ENCODE measurements at regions not wholly inside any gene's neighbourhood (a gene's known extent, or its start where the extent isn't known, plus 50 kb on each side); places are given as distances from the start of the nearest gene placed in this dataset.

DNA sequence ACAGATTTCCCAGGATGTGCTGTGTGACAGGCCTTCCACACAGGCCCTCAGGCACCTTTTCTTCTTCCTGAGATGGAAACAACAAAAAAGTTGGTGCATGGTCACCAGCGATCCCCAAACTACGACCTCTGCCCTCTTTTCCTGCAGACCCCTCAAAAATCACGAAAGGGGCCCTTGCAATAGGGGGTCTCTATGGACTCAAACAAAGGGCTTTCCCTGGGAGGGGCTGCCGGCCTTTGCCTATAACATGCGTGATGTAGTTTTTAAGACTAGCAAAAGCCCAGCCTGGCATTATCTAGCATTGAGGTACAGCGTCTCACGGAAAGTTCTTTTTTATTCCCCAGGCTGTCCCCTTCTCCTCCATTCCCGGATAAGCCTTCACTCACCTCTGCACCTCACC is 71.2 kb downstream of the DIO3 start (continued):
- TF ChIP-seq SMC3 (IDR thresholded peaks at IDR 0.05) (no peak), HOXA7 (CRISPR knock-in tag; IDR thresholded peaks at IDR 0.05) (no peak), GATA3 (IDR thresholded peaks at IDR 0.05; ENCODE audit: borderline replicate concordance) (no peak), MYC (IDR thresholded peaks at IDR 0.05; ENCODE audit: borderline replicate concordance, low read length) (no peak), RNF2 (IDR thresholded peaks at IDR 0.05; ENCODE audit: borderline replicate concordance, low read depth) (no peak)

DNA sequence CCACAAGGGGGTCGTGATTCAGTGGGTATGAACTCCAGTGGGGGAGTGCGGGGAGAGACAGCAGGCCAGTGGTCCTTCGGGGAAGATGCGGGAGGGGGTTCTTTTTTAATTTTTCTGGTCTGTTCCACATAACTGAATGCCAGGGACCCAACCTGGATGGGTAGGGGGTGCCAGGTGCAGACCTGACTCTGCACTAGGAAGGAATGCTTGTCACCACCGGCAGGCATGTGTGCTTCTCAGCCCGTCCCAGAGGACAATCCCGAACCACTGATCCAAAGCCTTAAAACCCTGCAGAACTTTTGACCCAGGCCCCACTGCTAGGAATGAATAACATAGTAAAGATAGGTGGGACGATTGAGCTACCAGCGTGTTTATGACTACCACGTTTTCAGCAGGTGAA is 72.0 kb downstream of the DIO3 start:
- H3K27ac ChIP-seq = 0 out of 6 replicates have a peak overlapping the region, but pooled peaks of 1 of the 2 experiments have one; percentile 5
- DNase-seq (ENCODE audit: low read depth in 1 of 2, low spot score in 1 of 2) = no peak
- no peak overlapping the region for H3K4me2 ChIP-seq
- TF ChIP-seq PHF8 (IDR thresholded peaks at IDR 0.05; ENCODE audit: borderline replicate concordance, low read depth) (no peak), POLR2A (IDR thresholded peaks at IDR 0.05; ENCODE audit: low read length) (no peak), HEYL (CRISPR knock-in tag; IDR thresholded peaks at IDR 0.05) (no peak), NFE2L2 (conservative IDR thresholded peaks at IDR 0.05; ENCODE audit: low read length) (no peak), JUN (IDR thresholded peaks at IDR 0.05) (no peak), MAX (IDR thresholded peaks at IDR 0.05) (no peak), SMC3 (IDR thresholded peaks at IDR 0.05) (no peak), FOSL2 (IDR thresholded peaks at IDR 0.05) (no peak), FOSL2 (CRISPR knock-in tag; IDR thresholded peaks at IDR 0.05) (no peak), HES2 (IDR thresholded peaks at IDR 0.05) (no peak)
- no peak for ATAC-seq
- peaks cover 7% of the 10 kb centered on the region for H3K4me1 ChIP-seq
- no peak for FAIRE-seq
- 71% methylated on average over 10 of the region's 10 CpGs for WGBS (ENCODE audit: missing lambda C conversion rate)
- ChIA-PET POLR2A (no interaction called here), CTCF (interaction anchor here (1.0 kb wide), 1 partner anchor 10 kb away, joined by 3 read pairs; no protein-coding TSS in a partner anchor)
- H3K9me3 ChIP-seq = no peaks in the 10 kb centered on the region
- H3K4me3 ChIP-seq = no peak overlapping the region

DNA sequence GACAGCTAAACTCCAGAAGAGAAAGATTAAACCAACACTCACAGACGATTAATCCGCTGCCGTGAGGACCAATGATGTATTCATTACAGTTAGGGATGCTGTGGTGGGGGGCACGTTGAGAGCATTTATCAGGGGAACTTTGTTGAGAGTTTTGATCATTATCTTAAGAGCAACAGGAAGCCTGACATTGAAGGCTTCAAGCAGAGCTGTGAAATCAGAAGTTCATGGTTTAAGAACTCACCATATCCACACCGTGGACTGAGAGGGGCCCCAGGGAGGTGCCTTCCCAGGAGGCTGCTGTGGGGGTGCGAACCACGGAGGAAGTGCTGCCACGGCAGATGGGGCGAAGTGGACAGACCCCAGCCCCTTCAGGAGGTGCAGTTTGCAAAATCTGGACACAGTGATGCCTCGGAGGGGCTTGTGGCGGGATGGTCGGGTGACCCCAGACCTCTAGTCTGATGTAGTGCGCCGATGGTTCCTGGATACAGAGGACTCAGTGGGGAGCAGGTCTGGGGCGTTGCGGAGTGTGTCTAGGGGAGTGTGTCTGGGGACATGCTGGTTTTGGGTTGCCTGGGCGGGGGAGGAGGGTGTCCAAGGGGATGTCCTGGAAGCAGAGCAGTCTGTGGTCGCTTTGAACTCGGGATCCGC is 73.0 kb downstream of the DIO3 start:
- no peak overlapping the region for H3K4me3 ChIP-seq
- no peaks in the 10 kb centered on the region for H3K9me3 ChIP-seq
- TF ChIP-seq CBX8 (IDR thresholded peaks at IDR 0.05) (no peak), CHD4 (IDR thresholded peaks at IDR 0.05; ENCODE audit: borderline replicate concordance) (no peak)
- H3K4me2 ChIP-seq = no peak overlapping the region
- 74% methylated on average over 19 of the region's 20 CpGs for WGBS (ENCODE audit: missing lambda C conversion rate)
- no peak overlapping the region for H3K27ac ChIP-seq
- ATAC-seq (no peak), FAIRE-seq (no peak), DNase-seq (ENCODE audit: low read depth in 1 of 2, low spot score in 1 of 2) (no peak)
- CTCF ChIA-PET = interaction anchor here (1.0 kb wide), 2 partner anchors 9 to 1217 kb away, joined by 3 read pairs; no protein-coding TSS in a partner anchor
- POLR2A ChIA-PET = no interaction called here
- H3K4me1 ChIP-seq = no peaks in the 10 kb centered on the region

- ChIA-PET CTCF (interaction anchor here (0.6 to 3.0 kb wide), 5 partner anchors 299 to 1218 kb away, joined by 3 to 9 read pairs (median 3); no protein-coding TSS in a partner anchor), POLR2A (no interaction called here)
- no peak overlapping the region for H3K4me2 ChIP-seq
- no peaks in the 10 kb centered on the region for H3K4me1 ChIP-seq
- no peaks in the 10 kb centered on the region for H3K9me3 ChIP-seq
- H3K4me3 ChIP-seq = no peak overlapping the region
- no peak overlapping the region for H3K27ac ChIP-seq
- 83% methylated on average over 45 of the region's 56 CpGs for WGBS (ENCODE audit: missing lambda C conversion rate)
- DNase-seq (ENCODE audit: low read depth in 1 of 2, low spot score in 1 of 2) = no peak
- no peak for ATAC-seq
- no peak for FAIRE-seq
- TF ChIP-seq GATA3 (IDR thresholded peaks at IDR 0.05; ENCODE audit: borderline replicate concordance) (no peak), FOSB (CRISPR knock-in tag; IDR thresholded peaks at IDR 0.05) (no peak), CBX2 (IDR thresholded peaks at IDR 0.05; ENCODE audit: borderline replicate concordance, low read depth) (no peak), HMGXB4 (CRISPR knock-in tag; IDR thresholded peaks at IDR 0.05; ENCODE audit: borderline replicate concordance) (no peak), ZC3H11A (IDR thresholded peaks at IDR 0.05) (no peak), HOXB5 (CRISPR knock-in tag; IDR thresholded peaks at IDR 0.05) (no peak), MAX (IDR thresholded peaks at IDR 0.05) (no peak), JUN (IDR thresholded peaks at IDR 0.05) (no peak)
- TF ChIP-seq, protein P1, sequence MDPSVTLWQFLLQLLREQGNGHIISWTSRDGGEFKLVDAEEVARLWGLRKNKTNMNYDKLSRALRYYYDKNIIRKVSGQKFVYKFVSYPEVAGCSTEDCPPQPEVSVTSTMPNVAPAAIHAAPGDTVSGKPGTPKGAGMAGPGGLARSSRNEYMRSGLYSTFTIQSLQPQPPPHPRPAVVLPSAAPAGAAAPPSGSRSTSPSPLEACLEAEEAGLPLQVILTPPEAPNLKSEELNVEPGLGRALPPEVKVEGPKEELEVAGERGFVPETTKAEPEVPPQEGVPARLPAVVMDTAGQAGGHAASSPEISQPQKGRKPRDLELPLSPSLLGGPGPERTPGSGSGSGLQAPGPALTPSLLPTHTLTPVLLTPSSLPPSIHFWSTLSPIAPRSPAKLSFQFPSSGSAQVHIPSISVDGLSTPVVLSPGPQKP (IDR thresholded peaks at IDR 0.05; ENCODE audit: low read depth, low read length) = no peak
- TF ChIP-seq, protein P2, sequence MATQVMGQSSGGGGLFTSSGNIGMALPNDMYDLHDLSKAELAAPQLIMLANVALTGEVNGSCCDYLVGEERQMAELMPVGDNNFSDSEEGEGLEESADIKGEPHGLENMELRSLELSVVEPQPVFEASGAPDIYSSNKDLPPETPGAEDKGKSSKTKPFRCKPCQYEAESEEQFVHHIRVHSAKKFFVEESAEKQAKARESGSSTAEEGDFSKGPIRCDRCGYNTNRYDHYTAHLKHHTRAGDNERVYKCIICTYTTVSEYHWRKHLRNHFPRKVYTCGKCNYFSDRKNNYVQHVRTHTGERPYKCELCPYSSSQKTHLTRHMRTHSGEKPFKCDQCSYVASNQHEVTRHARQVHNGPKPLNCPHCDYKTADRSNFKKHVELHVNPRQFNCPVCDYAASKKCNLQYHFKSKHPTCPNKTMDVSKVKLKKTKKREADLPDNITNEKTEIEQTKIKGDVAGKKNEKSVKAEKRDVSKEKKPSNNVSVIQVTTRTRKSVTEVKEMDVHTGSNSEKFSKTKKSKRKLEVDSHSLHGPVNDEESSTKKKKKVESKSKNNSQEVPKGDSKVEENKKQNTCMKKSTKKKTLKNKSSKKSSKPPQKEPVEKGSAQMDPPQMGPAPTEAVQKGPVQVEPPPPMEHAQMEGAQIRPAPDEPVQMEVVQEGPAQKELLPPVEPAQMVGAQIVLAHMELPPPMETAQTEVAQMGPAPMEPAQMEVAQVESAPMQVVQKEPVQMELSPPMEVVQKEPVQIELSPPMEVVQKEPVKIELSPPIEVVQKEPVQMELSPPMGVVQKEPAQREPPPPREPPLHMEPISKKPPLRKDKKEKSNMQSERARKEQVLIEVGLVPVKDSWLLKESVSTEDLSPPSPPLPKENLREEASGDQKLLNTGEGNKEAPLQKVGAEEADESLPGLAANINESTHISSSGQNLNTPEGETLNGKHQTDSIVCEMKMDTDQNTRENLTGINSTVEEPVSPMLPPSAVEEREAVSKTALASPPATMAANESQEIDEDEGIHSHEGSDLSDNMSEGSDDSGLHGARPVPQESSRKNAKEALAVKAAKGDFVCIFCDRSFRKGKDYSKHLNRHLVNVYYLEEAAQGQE (IDR thresholded peaks at IDR 0.05) = no peak
Measured at GRCh38 chr14:101634850-101635748, 73.8 kb downstream of the DIO3 start.
